Hepatocyte (in vitro differentiated cells): ENCODE measurements at regions not wholly inside any gene's neighbourhood (a gene's known extent, or its start where the extent isn't known, plus 50 kb on each side); places are given as distances from the start of the nearest gene placed in this dataset.
A peak's percentile ranks its signal among the peaks of the same experiment; 100 is the strongest.

Source experiments
- DNase-seq: peaks from one replicate; pipeline ENCODE4 v3.0.0-alpha.2; 2016; ENCODE audit warnings: low spot score
- H2AFZ ChIP-seq: fragments of 200-600 bp; sonication (generic); 2 replicates; pipeline ENCODE4 v1.6.0; 2016; ENCODE audit warnings: antibody characterized with exemption, mild to moderate bottlenecking
- H3K27ac ChIP-seq: fragments of 200-600 bp; sonication (generic); 2 replicates; pipeline ENCODE4 v1.5.1; 2016; ENCODE audit warnings: mild to moderate bottlenecking
- H3K27me3 ChIP-seq: fragments of 200-600 bp; sonication (generic); 2 replicates; pipeline ENCODE4 v1.6.1; 2016
- H3K36me3 ChIP-seq: fragments of 200-600 bp; sonication (generic); replicated peaks from 2 replicates; pipeline ENCODE4 v1.5.1; 2016; ENCODE audit warnings: low read depth; ENCODE audit not compliant: insufficient read depth
- H3K4me1 ChIP-seq: fragments of 200-600 bp; sonication (generic); 2 replicates; pipeline ENCODE4 v1.5.1; 2016; ENCODE audit warnings: mild to moderate bottlenecking, moderate library complexity; ENCODE audit not compliant: insufficient read depth
- H3K4me2 ChIP-seq: fragments of 200-600 bp; sonication (generic); 2 replicates; pipeline ENCODE4 v1.6.0; 2016
- H3K4me3 ChIP-seq: fragments of 200-600 bp; sonication (generic); 2 replicates; pipeline ENCODE4 v1.5.1; 2016; ENCODE audit warnings: mild to moderate bottlenecking
- H3K79me2 ChIP-seq: fragments of 200-600 bp; sonication (generic); 2 replicates; pipeline ENCODE4 v1.6.0; 2017; ENCODE audit warnings: mild to moderate bottlenecking
- H3K9me2 ChIP-seq: fragments of 200-600 bp; sonication (generic); replicated peaks from 2 replicates; pipeline ENCODE4 v1.6.0; 2017; ENCODE audit warnings: mild to moderate bottlenecking; ENCODE audit not compliant: insufficient read depth
- H3K9me3 ChIP-seq: fragments of 200-600 bp; sonication (generic); 2 replicates; pipeline ENCODE4 v1.5.1; 2016; ENCODE audit warnings: low read depth, mild to moderate bottlenecking
- H4K20me1 ChIP-seq: fragments of 200-600 bp; sonication (generic); 2 replicates; pipeline ENCODE4 v1.6.0; 2016; ENCODE audit warnings: mild to moderate bottlenecking; ENCODE audit not compliant: insufficient read depth, poor library complexity, severe bottlenecking
- EZH2 ChIP-seq: fragments of 200-600 bp; sonication (generic); IDR thresholded peaks from 2 replicates; pipeline ENCODE4 v1.6.1; 2016; ENCODE audit warnings: antibody characterized with exemption, mild to moderate bottlenecking, borderline replicate concordance
- EZH2phosphoT487 ChIP-seq: fragments of 200-600 bp; sonication (generic); IDR thresholded peaks from one replicate; pipeline ENCODE4 v1.6.1; 2018; ENCODE audit warnings: antibody characterized with exemption, mild to moderate bottlenecking, low read depth, moderate library complexity; ENCODE audit not compliant: unreplicated experiment, severe bottlenecking
- WGBS: methylation state at CpG from one replicate; pipeline ENCODE4 v1.1.6; 2016; ENCODE audit warnings: low lambda C conversion rate; ENCODE audit errors: missing lambda C conversion rate; 5-methylcytosine and 5-hydroxymethylcytosine counted together
- TF ChIP-seq, protein P1 (sequence below): fragments of 200-600 bp; sonication (generic); IDR thresholded peaks from 2 replicates; pipeline ENCODE4 v1.5.1; 2016; ENCODE audit warnings: antibody characterized with exemption, mild to moderate bottlenecking; ENCODE audit not compliant: poor library complexity

GRCh38 chr1:177880339-177880891 is 89.4 kb downstream of the SEC16B start:
- no peak for TF ChIP-seq EZH2
- no peak for TF ChIP-seq EZH2phosphoT487
- TF ChIP-seq, protein P1, sequence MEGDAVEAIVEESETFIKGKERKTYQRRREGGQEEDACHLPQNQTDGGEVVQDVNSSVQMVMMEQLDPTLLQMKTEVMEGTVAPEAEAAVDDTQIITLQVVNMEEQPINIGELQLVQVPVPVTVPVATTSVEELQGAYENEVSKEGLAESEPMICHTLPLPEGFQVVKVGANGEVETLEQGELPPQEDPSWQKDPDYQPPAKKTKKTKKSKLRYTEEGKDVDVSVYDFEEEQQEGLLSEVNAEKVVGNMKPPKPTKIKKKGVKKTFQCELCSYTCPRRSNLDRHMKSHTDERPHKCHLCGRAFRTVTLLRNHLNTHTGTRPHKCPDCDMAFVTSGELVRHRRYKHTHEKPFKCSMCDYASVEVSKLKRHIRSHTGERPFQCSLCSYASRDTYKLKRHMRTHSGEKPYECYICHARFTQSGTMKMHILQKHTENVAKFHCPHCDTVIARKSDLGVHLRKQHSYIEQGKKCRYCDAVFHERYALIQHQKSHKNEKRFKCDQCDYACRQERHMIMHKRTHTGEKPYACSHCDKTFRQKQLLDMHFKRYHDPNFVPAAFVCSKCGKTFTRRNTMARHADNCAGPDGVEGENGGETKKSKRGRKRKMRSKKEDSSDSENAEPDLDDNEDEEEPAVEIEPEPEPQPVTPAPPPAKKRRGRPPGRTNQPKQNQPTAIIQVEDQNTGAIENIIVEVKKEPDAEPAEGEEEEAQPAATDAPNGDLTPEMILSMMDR = no peak
- 60% methylated on average over 7 of the region's 7 CpGs for WGBS

GRCh38 chr1:177877086-177877485 is 92.8 kb downstream of the SEC16B start:
- H3K4me3 ChIP-seq = no peak overlapping the region
- H3K9me2 ChIP-seq = no peaks in the 10 kb centered on the region
- H3K79me2 ChIP-seq = no peaks in the 10 kb centered on the region
- no peak overlapping the region for H3K27ac ChIP-seq
- peaks cover 9% of the 10 kb centered on the region for H3K4me1 ChIP-seq
- H3K36me3 ChIP-seq = no peaks in the 10 kb centered on the region
- no peaks in the 10 kb centered on the region for H3K27me3 ChIP-seq
- H2AFZ ChIP-seq = no peak overlapping the region
- no peak for DNase-seq
- WGBS = 95% methylated on average over 2 of the region's 2 CpGs
- no peak for TF ChIP-seq EZH2
- TF ChIP-seq EZH2phosphoT487 = no peak
- TF ChIP-seq, protein P1 = no peak
- no peaks in the 10 kb centered on the region for H3K9me3 ChIP-seq
- no peak overlapping the region for H3K4me2 ChIP-seq
- no peaks in the 10 kb centered on the region for H4K20me1 ChIP-seq

More at GRCh38 chr1:177880339-177880891, 89.4 kb downstream of the SEC16B start:
- H3K4me2 ChIP-seq = no peak overlapping the region
- no peak for DNase-seq
- H3K27me3 ChIP-seq = no peaks in the 10 kb centered on the region
- no peak overlapping the region for H3K4me3 ChIP-seq
- H3K36me3 ChIP-seq = no peaks in the 10 kb centered on the region
- no peaks in the 10 kb centered on the region for H3K79me2 ChIP-seq
- H3K27ac ChIP-seq = no peak overlapping the region
- H4K20me1 ChIP-seq = no peaks in the 10 kb centered on the region
- H3K9me3 ChIP-seq = no peaks in the 10 kb centered on the region
- H3K4me1 ChIP-seq = no peaks in the 10 kb centered on the region
- H3K9me2 ChIP-seq = no peaks in the 10 kb centered on the region
- no peak overlapping the region for H2AFZ ChIP-seq

- Histone ChIP-seq H3K27me3 (no peaks in the 10 kb centered on the region), H3K79me2 (no peaks in the 10 kb centered on the region), H3K4me1 (peaks cover 14% of the 10 kb centered on the region), H2AFZ (no peak overlapping the region), H3K9me2 (no peaks in the 10 kb centered on the region), H3K9me3 (no peaks in the 10 kb centered on the region), H3K4me3 (no peak overlapping the region), H4K20me1 (no peaks in the 10 kb centered on the region), H3K36me3 (no peaks in the 10 kb centered on the region), H3K27ac (peak overlapping the region; percentile 34), H3K4me2 (peak overlapping the region; percentile 30)
- WGBS = 25% methylated on average over 5 of the region's 5 CpGs
- TF ChIP-seq, protein P1 = no peak
- TF ChIP-seq EZH2phosphoT487 (no peak), EZH2 (no peak)
- DNase-seq = peak; percentile 66
These were observed 96.6 kb downstream of the SEC16B start for GRCh38 chr1:177873238-177873637.
